ENCODE measurements at regions not wholly inside any gene's neighbourhood (a gene's known extent, or its start where the extent isn't known, plus 50 kb on each side); places are given as distances from the start of the nearest gene placed in this dataset.
"Not testable (repeated sequence)": the region's sequence is repeated elsewhere in the genome, so short reads cannot be mapped to it uniquely, and the experiment has no call there.

DNA sequence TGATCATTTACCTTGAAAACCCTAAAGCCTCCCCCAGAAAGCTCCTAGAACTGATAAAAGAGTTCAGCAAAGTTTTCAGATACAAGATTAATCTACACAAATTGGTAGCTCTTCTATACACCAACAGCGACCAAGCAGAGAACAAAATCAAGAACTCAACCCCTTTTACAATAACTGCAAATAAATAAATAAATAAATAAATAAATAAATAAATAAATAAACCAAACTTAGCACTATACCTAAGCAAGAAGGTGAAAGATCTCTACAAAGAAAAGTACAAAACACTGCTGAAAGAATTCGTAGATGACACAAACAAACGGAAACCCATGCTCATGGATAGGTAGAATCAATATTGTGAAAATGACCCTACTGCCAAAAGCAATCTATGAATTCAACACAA lies 182.0 kb upstream of the RND3 start:
- ATAC-seq (no peak), DNase-seq (ENCODE audit: low spot score) (no peak)
- intact Hi-C loops (cut with DNase I), result no loop called here

DNA sequence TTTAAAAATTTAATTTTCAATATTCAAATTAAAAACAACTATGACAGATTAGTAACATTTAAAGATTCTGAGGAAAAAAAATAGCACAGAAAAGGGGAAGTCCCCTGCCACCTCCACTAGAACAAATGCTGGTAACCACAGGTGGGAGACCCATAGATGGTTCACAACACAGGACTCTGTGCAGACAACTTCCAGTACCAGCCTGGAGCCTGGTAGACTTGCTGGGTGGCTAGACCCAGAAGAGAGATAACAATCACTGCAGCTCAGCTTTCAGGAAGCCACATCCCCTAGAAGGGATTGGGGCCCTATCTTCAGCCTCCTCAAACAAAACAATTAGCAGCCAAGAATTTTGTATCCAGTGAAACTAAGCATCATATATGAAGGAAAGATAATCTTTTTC lies 179.6 kb upstream of the RND3 start:
- ATAC-seq; intact Hi-C loops (cut with DNase I); DNase-seq (ENCODE audit: low spot score): not testable (repeated sequence)

DNA sequence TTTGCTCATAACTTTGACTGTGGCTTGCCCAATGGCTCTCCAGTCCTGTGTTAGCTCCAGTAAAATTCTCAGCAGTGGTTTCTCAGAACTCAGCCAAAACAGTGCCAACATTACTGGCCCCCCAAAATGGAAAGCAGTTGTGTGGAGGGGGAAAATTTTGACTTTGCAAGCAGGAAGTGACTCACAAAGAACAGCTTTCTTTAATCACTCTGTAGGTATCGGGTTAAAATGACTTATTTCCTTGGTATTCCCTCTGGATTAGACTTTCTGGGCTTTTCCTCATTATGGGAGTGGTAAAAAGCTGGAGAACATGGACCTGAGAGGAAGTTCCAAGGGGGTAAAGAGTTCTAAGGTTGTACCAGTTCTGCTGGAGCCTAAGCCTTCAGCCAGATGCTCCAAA lies 175.7 kb upstream of the RND3 start:
- DNase-seq (ENCODE audit: low spot score), result no peak
- intact Hi-C loops (cut with DNase I), result no loop called here
- ATAC-seq, result no peak

DNA sequence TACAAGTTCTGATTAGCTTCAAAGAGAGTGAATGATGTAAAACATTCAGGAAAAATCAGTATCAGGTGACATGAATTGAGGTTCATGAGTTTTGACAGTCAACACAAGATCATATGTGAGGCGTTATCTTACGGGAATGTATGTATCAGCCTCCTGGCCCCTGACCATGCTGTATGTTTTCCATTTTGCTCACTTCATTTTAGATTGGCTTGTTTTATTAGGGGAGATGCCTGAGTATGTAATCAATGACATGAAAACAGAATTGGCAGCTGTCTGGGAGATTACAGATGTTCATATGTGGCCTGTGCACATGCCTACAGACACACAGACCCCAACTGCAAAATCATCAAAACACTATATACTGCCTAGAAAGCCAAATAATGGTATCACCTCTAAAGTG lies 168.5 kb upstream of the RND3 start:
- ATAC-seq, result no peak
- intact Hi-C loops (cut with DNase I), result no loop called here
- no peak for DNase-seq (ENCODE audit: low spot score)

DNA sequence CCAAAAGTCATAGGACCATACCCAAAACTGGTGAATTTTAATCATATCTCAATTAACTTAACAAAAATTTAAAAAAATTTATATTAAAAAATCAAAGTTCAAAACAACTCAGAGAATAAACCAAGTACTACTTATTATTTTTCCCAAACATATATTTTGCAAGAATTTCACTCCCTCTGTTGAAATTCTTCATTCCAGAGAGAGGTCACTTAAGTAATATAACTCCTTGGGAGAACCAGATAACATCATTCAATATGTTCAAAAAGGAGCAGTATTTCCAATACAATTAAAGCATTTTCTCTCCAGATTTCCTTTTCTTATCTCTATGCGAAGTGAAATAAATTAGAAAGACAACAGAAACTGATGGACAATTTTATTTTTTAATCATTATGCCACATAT lies 165.9 kb upstream of the RND3 start:
- intact Hi-C loops (cut with DNase I), result no loop called here
- no peak for DNase-seq (ENCODE audit: low spot score)

DNA sequence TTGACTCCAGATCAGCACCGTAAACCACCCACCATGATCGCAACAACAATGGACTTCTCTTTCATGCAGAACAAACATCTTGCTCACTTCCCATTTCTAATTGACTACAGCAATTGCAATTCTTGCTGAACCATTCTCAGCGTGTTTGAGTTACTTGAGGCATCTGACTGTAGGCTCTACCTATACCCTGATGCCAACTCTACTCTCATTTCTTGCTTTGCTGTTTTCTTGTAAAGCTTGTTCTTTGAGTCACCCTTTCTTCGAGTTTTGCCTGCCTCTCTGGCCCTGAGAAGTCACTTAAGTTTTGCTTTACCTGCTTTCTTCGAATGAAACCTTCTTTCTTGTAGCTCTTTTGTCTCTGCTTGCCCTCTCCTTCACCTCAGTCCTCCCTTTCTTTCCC lies 160.5 kb upstream of the RND3 start:
- DNase-seq (ENCODE audit: low spot score), result no peak
- intact Hi-C loops (cut with DNase I), result loop anchor here (5.0 kb wide), 1 partner anchor 1406 kb away; no protein-coding TSS in a partner anchor
- no peak for ATAC-seq

More for the DNA sequence above, 165.9 kb upstream of the RND3 start:
- ATAC-seq, result no peak

DNA sequence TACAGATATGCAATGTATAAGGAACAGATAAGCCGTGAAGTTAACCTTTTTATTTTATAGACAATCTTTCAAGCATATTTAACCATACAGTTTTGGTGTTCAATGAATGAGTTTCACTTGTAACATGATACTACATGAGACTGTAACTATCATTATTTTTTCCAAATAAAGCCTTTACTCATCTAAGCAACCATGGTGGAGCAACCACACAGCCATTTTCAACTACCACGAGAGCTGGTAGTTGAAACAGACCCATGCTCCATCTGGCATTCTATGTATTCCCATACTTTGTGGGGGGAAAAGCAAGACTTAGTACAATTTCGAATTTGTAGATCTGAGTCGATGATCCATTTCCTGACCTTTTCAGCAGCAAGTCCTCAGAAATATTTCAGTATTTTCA lies 159.3 kb upstream of the RND3 start:
- DNase-seq (ENCODE audit: low spot score), result no peak
- no peak for ATAC-seq
- intact Hi-C loops (cut with DNase I), result loop anchor here (5.0 kb wide), 1 partner anchor 1404 kb away; no protein-coding TSS in a partner anchor

DNA sequence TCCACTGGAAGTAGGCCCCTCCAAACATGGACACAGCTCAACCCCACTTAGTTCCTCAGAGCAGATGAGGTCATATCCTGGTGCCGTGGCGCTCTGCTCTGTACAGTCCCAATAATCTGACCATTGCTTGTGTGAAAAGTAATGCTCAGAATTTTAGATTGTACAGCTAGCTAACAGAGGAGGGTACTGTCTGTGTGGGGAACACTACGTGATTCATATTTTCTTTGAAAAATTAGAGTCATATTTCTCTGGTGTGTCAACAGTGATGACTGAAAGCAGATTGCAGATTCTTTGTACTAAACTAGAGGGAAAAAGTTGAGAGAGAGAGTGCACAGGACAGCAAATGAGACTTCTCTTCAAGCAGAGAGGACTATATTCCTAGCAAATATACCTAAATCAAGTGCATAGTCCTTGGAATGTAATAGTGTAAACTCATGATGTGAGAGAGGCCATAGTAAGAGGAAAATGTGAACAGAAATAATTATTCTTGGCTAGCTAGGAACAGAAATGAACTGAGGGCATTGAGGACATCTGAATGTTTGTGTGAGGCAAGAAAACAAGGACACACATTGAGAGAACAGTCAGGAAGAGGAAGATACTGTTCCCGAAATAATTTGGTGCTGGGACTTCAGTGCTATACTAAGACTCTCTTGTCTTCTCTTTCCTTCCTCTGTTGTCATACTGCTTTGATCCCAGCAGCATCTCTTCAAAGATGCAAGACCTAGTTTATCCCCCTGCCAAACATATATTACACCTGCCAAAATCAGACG lies 157.0 kb upstream of the RND3 start:
- DNase-seq (ENCODE audit: low spot score) (no peak), ATAC-seq (peak; percentile 69)
- intact Hi-C loops (cut with DNase I), result loop anchor here (5.0 kb wide), 1 partner anchor 1402 kb away; no protein-coding TSS in a partner anchor

DNA sequence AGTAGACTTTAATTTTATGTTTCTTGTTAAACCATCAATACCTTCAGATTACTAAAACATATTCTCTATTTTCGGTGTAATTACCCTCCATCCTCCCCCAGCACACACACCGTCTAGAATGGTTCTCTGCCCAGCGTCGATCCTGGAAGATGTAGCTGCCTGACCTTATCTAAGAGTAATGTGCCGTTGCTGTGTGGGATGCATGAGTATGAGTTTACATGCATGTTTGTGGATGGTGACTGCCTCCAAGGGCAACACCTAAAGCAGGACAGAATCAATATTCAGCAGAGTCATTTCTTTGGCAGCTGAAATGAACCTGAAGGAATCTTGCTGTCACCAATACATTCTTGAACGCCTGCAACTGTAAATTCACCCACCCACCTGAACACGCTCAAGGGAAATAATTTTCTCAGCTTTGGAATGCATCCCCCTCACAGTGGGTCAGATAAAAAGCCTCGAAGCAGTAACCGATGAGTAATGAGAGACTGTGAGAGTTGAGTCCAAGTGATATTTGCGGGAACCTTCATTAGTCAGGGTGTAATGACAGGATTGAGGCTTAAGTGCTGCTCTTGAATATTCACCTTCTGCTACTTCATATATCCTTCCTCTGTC lies 155.8 kb upstream of the RND3 start:
- DNase-seq (ENCODE audit: low spot score) (no peak), ATAC-seq (no peak)

DNA sequence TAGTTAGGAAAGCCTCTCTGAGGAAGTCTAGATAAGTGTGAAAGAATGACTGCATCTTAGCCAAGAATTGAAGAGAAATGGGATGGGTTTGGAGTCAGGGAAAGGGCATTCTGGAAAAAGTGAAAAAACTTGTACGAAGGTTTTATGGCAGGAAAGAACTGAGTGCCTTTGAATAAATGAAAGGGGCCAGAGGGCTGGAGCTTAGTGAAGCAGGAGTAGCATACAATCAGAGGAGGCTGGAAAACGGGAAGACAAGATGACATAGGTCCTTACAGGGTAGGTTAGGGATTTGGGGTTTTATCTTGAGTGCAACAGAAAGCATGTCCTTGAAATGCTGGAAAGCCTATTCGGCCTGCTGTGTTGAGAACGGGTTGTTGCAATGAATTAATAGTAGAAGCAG lies 152.6 kb upstream of the RND3 start:
- no peak for DNase-seq (ENCODE audit: low spot score)
- ATAC-seq, result peak; percentile 64
- intact Hi-C loops (cut with DNase I), result no loop called here

More for the DNA sequence above, 155.8 kb upstream of the RND3 start:
- intact Hi-C loops (cut with DNase I), result no loop called here

DNA sequence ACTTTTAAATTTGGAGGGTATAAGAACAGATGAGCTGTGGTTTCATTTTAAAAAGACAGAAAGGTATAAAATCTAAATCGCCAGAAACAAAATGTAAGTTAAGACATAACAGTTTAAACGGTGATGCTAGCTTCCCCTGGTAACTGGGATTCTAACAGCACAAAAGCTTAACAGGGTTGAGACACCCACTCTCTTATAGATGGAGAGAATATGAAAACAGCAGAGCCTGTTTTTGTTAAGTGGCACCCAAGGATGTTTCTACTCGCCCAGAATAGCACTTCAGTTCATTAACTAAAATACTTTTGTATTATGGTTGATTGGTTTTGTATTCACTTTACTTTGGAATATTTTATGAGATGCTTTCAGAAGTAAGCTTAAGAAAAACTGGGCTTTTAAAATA lies 151.9 kb upstream of the RND3 start:
- DNase-seq (ENCODE audit: low spot score) (no peak), ATAC-seq (peak; percentile 52)
- intact Hi-C loops (cut with DNase I), result no loop called here

DNA sequence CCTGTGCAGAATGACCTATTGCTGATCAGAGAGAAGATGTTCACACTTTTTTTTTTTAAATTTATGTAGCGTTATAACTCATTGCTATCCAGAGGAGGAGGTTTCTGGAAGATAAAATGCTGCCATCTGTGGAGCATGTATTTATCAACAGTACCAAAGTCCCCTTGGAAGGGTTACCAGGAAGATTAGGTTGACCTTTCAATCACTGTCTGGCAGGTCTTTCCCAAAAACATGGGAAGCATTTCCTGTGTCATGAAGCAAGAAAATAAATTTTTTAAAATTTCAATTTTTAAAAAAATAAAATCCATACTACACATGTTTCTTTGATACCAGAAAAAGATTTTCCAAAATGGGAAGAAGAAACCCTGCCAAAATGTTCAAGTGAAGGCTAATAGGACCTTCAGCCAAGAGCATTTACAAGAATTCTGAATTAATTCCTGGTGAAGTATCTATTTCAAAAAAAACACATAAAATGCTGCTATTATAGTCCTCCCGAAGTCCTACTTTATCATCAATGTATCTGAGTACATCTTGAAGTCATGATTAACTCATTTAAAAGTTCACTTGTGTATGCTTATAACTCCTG lies 143.9 kb upstream of the RND3 start:
- intact Hi-C loops (cut with DNase I), result no loop called here
- no peak for DNase-seq (ENCODE audit: low spot score)
- no peak for ATAC-seq

DNA sequence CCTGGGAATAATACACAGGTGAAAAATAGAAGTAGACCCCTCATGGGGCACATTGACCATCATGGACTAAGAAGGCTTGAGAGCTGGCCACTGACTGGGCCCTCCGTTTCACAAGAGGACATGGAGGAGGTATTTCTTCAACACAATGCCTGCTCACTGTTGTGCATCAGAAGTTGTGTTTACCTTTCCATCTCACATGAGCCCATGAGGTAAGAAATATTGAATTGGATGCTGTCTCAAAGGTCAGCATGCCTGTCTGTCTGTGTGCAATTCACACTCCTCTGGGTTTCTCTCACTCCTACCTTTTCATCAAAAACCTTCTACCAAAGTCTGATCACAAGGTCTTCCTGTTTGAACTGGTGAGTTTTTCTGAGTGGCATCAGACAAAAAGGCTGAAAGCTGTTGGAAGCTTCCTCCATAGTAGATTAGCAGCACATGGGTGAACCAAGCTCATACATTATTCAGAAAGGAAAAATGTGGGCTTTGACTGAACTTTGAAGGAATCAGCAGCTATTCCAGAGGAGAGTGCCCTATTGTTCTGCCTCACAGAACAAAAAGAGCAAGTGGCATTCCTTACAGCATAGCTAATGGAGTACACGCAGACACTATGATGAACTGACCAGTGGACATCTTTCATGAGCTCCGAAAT lies 143.2 kb upstream of the RND3 start:
- no peak for DNase-seq (ENCODE audit: low spot score)
- intact Hi-C loops (cut with DNase I), result no loop called here
- ATAC-seq, result peak; percentile 83

DNA sequence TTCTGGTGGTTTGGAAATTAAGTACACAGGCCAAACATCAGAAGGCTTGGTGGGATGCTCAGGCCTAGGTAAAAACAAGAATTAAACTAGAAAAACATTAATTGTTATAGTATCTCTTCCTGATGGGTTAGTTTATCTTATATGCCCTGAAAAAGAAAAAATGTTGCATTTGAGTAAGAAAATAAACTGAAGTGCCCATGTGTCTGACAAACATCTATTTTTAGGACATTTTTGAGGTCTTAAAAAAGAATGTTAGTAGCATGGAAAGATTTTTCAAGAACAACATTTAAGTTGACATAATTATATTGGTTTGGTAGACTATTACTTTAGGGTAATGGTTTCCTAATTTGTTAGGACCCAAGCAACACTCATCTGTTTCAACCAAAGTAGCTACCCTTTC lies 140.1 kb upstream of the RND3 start:
- ATAC-seq, result no peak
- DNase-seq (ENCODE audit: low spot score), result no peak
- intact Hi-C loops (cut with DNase I), result no loop called here

DNA sequence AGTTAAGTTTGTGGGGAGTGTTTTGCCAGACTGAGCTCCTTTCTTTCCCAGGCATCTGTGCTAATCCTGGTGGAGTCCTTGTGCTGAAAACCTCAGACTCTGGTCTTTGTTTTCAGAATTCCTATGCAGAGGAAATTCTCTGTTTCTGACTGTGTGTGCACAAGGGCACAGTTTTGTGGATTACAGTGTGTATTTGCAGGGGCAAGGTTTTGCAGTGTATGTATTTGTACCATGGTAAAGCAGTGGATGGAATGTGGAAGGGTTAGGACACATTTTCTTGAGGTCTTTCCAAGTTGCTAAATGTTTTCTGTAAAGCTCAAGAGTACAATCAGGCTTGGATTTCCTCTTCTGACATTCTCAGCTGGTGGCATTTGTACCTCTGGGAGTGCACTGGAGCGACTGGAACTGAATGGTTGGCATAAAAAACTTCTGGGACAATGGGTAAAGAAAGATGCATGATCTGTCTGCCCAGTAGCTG lies 139.5 kb upstream of the RND3 start:
- ATAC-seq, result no peak
- no peak for DNase-seq (ENCODE audit: low spot score)
- intact Hi-C loops (cut with DNase I), result no loop called here

DNA sequence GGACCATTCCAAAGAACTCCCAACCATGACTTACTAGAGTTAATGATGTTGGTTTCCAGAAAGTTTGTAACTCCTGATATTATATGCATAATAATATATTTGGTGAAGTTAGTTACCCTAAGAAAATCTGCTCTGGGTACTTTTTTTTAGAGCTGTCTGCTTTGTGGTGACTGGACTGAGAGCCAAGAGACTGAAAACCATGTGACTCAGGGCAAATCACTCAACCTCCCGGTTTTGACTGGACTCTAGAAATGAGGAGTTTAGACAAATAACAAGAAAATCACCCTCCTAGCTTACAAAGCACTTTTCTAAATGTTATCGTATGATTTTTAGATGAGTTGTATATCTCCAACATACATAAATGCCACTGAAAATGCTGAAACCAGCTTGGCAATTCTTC lies 138.3 kb upstream of the RND3 start:
- intact Hi-C loops (cut with DNase I), result no loop called here
- DNase-seq (ENCODE audit: low spot score) (no peak), ATAC-seq (no peak)

DNA sequence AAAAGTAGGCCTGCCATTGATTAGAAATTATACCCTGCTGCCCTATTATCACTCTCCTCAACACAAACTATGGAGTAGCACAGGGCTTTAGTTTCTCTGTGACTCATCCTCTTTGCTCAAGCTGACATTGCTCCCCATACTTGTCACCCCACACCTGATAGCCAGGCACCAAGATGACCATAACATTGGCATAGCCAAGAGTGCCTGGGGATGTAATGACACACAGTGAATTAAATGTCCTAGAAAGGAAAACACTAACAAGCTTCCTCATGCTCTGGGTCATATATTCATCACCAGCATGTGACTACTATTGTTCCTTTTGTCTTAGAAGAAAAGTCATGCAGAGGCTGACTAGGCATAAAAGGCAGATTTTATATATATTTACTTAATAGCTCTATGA lies 137.8 kb upstream of the RND3 start:
- DNase-seq (ENCODE audit: low spot score) (no peak), ATAC-seq (no peak)
- intact Hi-C loops (cut with DNase I), result no loop called here

DNA sequence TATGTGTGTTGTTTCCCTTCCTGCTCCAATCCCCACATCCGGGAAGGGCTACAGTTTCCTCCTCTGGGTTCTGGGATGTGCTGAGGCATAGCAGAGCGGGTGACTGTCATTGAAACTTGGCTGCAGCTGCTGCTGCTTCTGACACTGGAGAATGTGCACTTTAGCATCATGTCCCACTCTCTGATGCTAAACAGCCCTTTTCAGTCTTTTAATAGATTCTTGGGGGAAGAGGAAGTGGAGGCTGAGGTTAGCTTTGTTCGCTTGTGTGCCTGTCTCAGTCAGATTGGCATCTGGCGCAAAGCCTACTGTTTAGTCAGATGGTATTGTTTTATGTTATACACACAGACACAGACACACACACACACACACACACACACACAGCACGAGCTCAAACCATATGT lies 136.5 kb upstream of the RND3 start:
- intact Hi-C loops (cut with DNase I), result no loop called here
- ATAC-seq, result no peak
- DNase-seq (ENCODE audit: low spot score), result no peak

DNA sequence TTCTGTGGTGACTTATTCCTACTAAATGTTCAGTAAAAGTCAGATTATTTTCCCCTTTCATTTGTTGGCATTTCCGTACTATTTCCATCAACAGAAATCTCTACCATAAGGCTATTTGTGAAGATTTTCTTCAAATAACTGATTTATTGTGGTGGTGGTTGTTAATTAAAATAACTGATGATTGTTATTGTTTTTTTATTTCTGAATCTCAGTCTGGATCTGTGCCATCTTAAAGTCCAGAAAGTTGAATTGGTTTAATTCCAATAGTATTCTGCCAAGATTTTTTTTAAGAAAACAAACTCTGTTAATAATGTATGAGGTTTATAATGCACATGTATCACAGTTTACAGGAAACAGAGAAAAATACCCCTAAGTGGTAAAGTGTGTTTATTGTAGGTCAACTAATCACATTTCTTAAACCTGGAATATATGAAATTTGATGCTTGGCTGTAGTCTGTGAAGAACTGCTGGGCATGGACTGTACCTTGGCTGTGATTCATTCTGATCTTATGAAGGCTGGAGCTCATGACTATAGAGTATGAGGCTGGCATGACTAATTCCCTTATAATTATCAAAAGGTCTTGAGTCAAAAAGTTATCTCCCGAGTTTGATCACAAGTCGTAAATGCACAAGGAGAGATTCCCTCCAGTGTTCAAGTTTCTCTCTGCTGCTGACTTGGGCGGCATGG lies 134.2 kb upstream of the RND3 start:
- intact Hi-C loops (cut with DNase I), result no loop called here
- ATAC-seq, result no peak

More for the DNA sequence above, 134.2 kb upstream of the RND3 start:
- no peak for DNase-seq (ENCODE audit: low spot score)
